ENCODE measurements at regions not wholly inside any gene's neighbourhood (a gene's known extent, or its start where the extent isn't known, plus 50 kb on each side); places are given as distances from the start of the nearest gene placed in this dataset.

GRCh38 chr5:106361905-106362304 lies 1308.8 kb downstream of the EFNA5 start:
- Histone ChIP-seq H3K4me3 (no peak overlapping the region), H3K9me3 (peaks cover 0 to 9% (median 0%) of the 10 kb centered on the region in 4 donors), H3K36me3 (no peaks in the 10 kb centered on the region), H3K27me3 (no peaks in the 10 kb centered on the region), H3K27ac (no peak overlapping the region), H3K4me1 (no peaks in the 10 kb centered on the region)
- intact Hi-C loops (cut with DNase I; ENCODE audit: low total_unique reads) = no loop called here
- WGBS, 5 donors = 66 to 74% (median 70%) methylated on average over 1 of the region's 1 CpG
- TF ChIP-seq POLR2AphosphoS5 (IDR thresholded peaks at IDR 0.05) (no peak), EP300 (IDR thresholded peaks at IDR 0.05) (no peak), CTCF (IDR thresholded peaks at IDR 0.05) (no peak), POLR2A (IDR thresholded peaks at IDR 0.05) (no peak)
- DNase-seq = no peak

DNA sequence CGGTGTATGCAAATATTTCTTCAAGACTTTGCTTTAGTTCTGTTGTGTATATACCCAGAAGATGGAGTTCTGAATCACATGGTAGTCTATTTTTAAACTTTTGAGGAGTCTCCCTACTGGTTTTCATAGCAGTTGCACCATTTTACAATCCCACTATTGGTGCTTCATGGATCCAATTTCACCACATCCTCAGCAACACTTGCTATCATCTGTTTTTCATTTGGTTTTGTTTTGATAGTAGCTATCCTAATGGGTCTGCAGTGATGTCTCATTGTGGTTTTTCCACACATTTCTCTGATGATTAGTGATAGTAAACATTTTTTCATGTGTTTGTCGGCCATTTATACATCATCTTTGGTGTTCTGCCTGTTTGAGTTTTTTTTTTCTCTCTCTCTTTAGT lies 1339.3 kb downstream of the EFNA5 start:
- Histone ChIP-seq H3K9me3 (no peaks in the 10 kb centered on the region), H3K27me3 (no peaks in the 10 kb centered on the region), H3K36me3 (no peaks in the 10 kb centered on the region), H3K4me3 (no peak overlapping the region), H3K27ac (no peak overlapping the region), H3K4me1 (no peaks in the 10 kb centered on the region)
- TF ChIP-seq CTCF (IDR thresholded peaks at IDR 0.05) (no peak), EP300 (IDR thresholded peaks at IDR 0.05) (no peak), POLR2AphosphoS5 (IDR thresholded peaks at IDR 0.05) (no peak), POLR2A (IDR thresholded peaks at IDR 0.05) (no peak)
- DNase-seq = no peak
- intact Hi-C loops (cut with DNase I; ENCODE audit: low total_unique reads) = no loop called here
- WGBS, 5 donors = 38 to 69% (median 46%) methylated on average over 2 of the region's 2 CpGs

GRCh38 chr5:106324356-106324755 lies 1346.4 kb downstream of the EFNA5 start:
- Histone ChIP-seq H3K4me3 (no peak overlapping the region), H3K4me1 (no peaks in the 10 kb centered on the region), H3K27ac (no peak overlapping the region), H3K36me3 (no peaks in the 10 kb centered on the region), H3K9me3 (no peaks in the 10 kb centered on the region), H3K27me3 (no peaks in the 10 kb centered on the region)
- no peak for TF ChIP-seq EP300 (IDR thresholded peaks at IDR 0.05)
- TF ChIP-seq POLR2A (IDR thresholded peaks at IDR 0.05) = no peak
- 76 to 100% (median 91%) methylated on average over 2 of the region's 2 CpGs for WGBS, 5 donors
- intact Hi-C loops (cut with DNase I; ENCODE audit: low total_unique reads) = no loop called here
- DNase-seq = no peak

DNA sequence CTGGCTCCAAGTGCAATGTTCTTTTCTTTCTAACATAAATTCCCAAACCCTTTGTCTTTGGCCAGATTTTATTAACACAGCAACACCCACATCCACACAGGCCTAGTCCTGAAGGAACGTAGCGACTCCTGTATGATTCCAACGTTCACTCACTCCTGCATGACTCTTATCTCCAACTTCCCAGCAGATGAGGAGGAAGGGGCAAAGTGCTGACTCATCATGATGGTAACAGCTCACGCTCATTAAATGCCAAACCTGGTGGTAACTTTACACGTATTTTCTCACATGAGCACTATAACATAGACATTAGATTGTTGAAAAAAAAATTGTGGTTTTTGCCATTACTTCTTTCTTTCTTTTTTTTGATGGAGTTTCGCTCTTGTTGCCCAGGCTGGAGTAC lies 1349.5 kb downstream of the EFNA5 start:
- Histone ChIP-seq H3K27me3 (no peaks in the 10 kb centered on the region), H3K36me3 (no peaks in the 10 kb centered on the region), H3K9me3 (no peaks in the 10 kb centered on the region), H3K4me3 (no peak overlapping the region), H3K4me1 (no peaks in the 10 kb centered on the region), H3K27ac (no peak overlapping the region)
- TF ChIP-seq CTCF (IDR thresholded peaks at IDR 0.05) = no peak
- TF ChIP-seq EP300 (IDR thresholded peaks at IDR 0.05) = no peak
- TF ChIP-seq POLR2AphosphoS5 (IDR thresholded peaks at IDR 0.05) = no peak
- no peak for TF ChIP-seq POLR2A (IDR thresholded peaks at IDR 0.05)
- WGBS, 5 donors = 81 to 87% (median 85%) methylated on average over 6 of the region's 6 CpGs
- DNase-seq = no peak
- intact Hi-C loops (cut with DNase I; ENCODE audit: low total_unique reads) = no loop called here

DNA sequence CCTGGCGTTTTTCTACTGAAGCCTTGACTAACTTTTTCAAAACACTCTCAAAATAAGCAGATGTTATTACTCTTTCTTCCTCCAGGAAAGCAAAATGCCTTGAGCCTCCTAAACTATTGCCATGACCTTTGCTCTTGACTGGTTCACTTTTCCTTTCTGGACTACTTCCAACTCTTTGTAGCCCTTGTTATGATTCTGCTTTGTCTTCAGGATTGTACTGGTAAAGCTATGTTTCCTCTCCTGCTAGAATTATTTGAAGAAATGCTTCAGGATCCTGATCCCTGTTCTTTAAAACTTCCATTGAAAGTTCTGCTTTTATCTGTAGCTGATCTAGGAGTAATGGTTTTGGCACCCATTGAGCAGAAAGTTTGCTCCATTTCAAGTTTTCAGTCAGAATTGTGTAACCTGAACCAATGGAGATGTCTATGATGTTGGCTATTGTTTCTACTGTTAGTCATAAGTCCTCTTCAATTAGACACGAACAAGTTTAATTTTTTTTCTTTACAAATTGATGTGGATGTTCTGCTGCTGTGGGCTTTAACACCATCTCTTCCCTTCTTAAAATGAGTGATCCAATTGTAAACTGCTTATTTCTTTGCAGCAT lies 1356.4 kb downstream of the EFNA5 start:
- H3K27ac ChIP-seq = no peak overlapping the region
- intact Hi-C loops (cut with DNase I; ENCODE audit: low total_unique reads) = no loop called here
- H3K4me3 ChIP-seq = no peak overlapping the region
- H3K36me3 ChIP-seq = no peaks in the 10 kb centered on the region
- TF ChIP-seq CTCF (IDR thresholded peaks at IDR 0.05) = no peak
- no peak for TF ChIP-seq POLR2A (IDR thresholded peaks at IDR 0.05)
- no peak for TF ChIP-seq EP300 (IDR thresholded peaks at IDR 0.05)
- no peak for TF ChIP-seq POLR2AphosphoS5 (IDR thresholded peaks at IDR 0.05)
- no peaks in the 10 kb centered on the region for H3K9me3 ChIP-seq
- no peaks in the 10 kb centered on the region for H3K4me1 ChIP-seq
- 61 to 66% (median 62%) methylated on average over 2 of the region's 2 CpGs for WGBS, 5 donors
- H3K27me3 ChIP-seq = no peaks in the 10 kb centered on the region
- peak in 1 of 2 donors; percentile 3 for DNase-seq

Measured in stomach (tissue), 8 donors.